B cell (primary cell): ENCODE measurements at regions not wholly inside any gene's neighbourhood (a gene's known extent, or its start where the extent isn't known, plus 50 kb on each side); places are given as distances from the start of the nearest gene placed in this dataset.

Experiments used
- ATAC-seq: fragments of 200-7000 bp; cut with Tn5 transposase; one replicate; pipeline ENCODE4 v1.10.0; 2021; ENCODE audit warnings: low read depth, mild to moderate bottlenecking, moderate number of reproducible peaks, moderate library complexity
- CTCF ChIA-PET: fragments of 350-600 bp; sonication (Branson Sonifier 250); formaldehyde crosslinking; loops from one replicate; lab custom pipeline; 2021; ENCODE audit warnings: antibody characterized with exemption, inconsistent platforms; lab: Charles Lee
- POLR2A ChIA-PET: fragments of 350-600 bp; sonication (Branson Sonifier 250); formaldehyde crosslinking; loops from one replicate; lab custom pipeline; 2021; ENCODE audit warnings: antibody characterized with exemption; lab: Charles Lee
- DNase-seq: peaks from one replicate; pipeline ENCODE4 v3.0.0; 2013
- H2AFZ ChIP-seq: 2 replicates; pipeline ENCODE4 v1.6.1; 2012; ENCODE audit warnings: mild to moderate bottlenecking, low read depth, low read length; ENCODE audit not compliant: insufficient read depth, poor library complexity, severe bottlenecking
- H3K27ac ChIP-seq, 2 donors: 1 replicate in 1 of 2; 2 replicates in 1 of 2; pipeline ENCODE4 v1.5.1; 2012 to 2013; ENCODE audit warnings: low read length in 2 of 2, mild to moderate bottlenecking in 2 of 2, moderate library complexity in 1 of 2
- H3K27me3 ChIP-seq, 4 experiments: fragments of 200-600 bp in 1 of 4; sonication (generic) in 1 of 4; replicated peaks in 1 of 4; 1 replicate in 2 of 4; 2 replicates in 2 of 4; pipeline versions ENCODE4 v1.6.1 to v1.7.0; 2013 to 2016; ENCODE audit warnings: low read length in 3 of 4, mild to moderate bottlenecking in 2 of 4, mixed read lengths in 1 of 4, moderate library complexity in 1 of 4; ENCODE audit not compliant: insufficient read depth in 4 of 4, control insufficient read depth in 3 of 4; ENCODE audit errors: control extremely low read depth in 1 of 4
- H3K36me3 ChIP-seq, 2 experiments: replicated peaks in 1 of 2; 1 replicate in 1 of 2; 2 replicates in 1 of 2; pipeline versions ENCODE4 v1.6.1 to v1.7.1; 2013; ENCODE audit warnings: low read length in 1 of 2; ENCODE audit not compliant: insufficient read depth in 2 of 2, control insufficient read depth in 1 of 2; ENCODE audit errors: control extremely low read depth in 1 of 2, extremely low read depth in 1 of 2
- H3K4me1 ChIP-seq, 2 donors: fragments of 200-600 bp in 1 of 2; sonication (generic) in 1 of 2; 1 replicate in 1 of 2; 2 replicates in 1 of 2; pipeline versions ENCODE4 v1.5.1 to v1.6.1; 2013 to 2017; ENCODE audit warnings: low read length in 2 of 2; ENCODE audit not compliant: control insufficient read depth in 2 of 2, insufficient read depth in 2 of 2
- H3K4me2 ChIP-seq: replicated peaks from 2 replicates; pipeline ENCODE3; 2012; ENCODE audit warnings: mild to moderate bottlenecking, low read depth, low read length; ENCODE audit not compliant: poor library complexity, severe bottlenecking
- H3K4me3 ChIP-seq, 5 experiments: fragments of 200-600 bp in 1 of 5; sonication (generic) in 1 of 5; 1 replicate in 3 of 5; 2 replicates in 2 of 5; pipeline versions ENCODE4 v1.5.1 to v1.7.0; 2011 to 2016; ENCODE audit warnings: low read length in 4 of 5, mild to moderate bottlenecking in 4 of 5, low read depth in 2 of 5, control low read depth in 1 of 5, moderate library complexity in 1 of 5; ENCODE audit not compliant: insufficient read depth in 1 of 5; ENCODE audit errors: control extremely low read depth in 1 of 5, extremely low read depth in 1 of 5
- H3K79me2 ChIP-seq: fragments of 200-600 bp; sonication (generic); one replicate; pipeline ENCODE4 v1.6.0; 2016; ENCODE audit warnings: low read length; ENCODE audit not compliant: control insufficient read depth, insufficient read depth
- H3K9ac ChIP-seq: fragments of 200-600 bp; sonication (generic); 2 replicates; pipeline ENCODE4 v1.6.1; 2017; ENCODE audit warnings: mild to moderate bottlenecking, low read length, moderate library complexity
- H3K9me3 ChIP-seq, 3 donors: one replicate each; pipeline versions ENCODE4 v1.6.1 to v1.7.1; 2013; ENCODE audit warnings: low read length in 2 of 3; ENCODE audit not compliant: control insufficient read depth in 2 of 3, insufficient read depth in 1 of 3; ENCODE audit errors: control extremely low read depth in 1 of 3
- H4K20me1 ChIP-seq: 2 replicates; pipeline ENCODE4 v1.6.0; 2012; ENCODE audit warnings: mild to moderate bottlenecking, low read length; ENCODE audit not compliant: insufficient read depth, control insufficient read depth, poor library complexity, severe bottlenecking
- H3K27ac Mint-ChIP-seq: one replicate; pipeline ENCODE4 v1.8.0; 2021; ENCODE audit warnings: mixed read lengths
- H3K27me3 Mint-ChIP-seq: one replicate; pipeline ENCODE4 v1.8.0; 2021; ENCODE audit warnings: mixed read lengths
- H3K4me1 Mint-ChIP-seq: one replicate; pipeline ENCODE4 v1.8.0; 2021; ENCODE audit warnings: mixed read lengths
- H3K4me3 Mint-ChIP-seq: one replicate; pipeline ENCODE4 v1.8.0; 2021; ENCODE audit warnings: mixed read lengths
- H3K9me3 Mint-ChIP-seq: one replicate; pipeline ENCODE4 v1.8.0; 2022; ENCODE audit warnings: mixed read lengths; ENCODE audit not compliant: insufficient read depth
- CTCF ChIP-seq: fragments of 200-600 bp; IDR thresholded peaks from one replicate; pipeline ENCODE4 v1.8.0; 2022; ENCODE audit warnings: antibody characterized with exemption, mild to moderate bottlenecking
- EZH2 ChIP-seq: IDR thresholded peaks from 2 replicates; pipeline ENCODE4 v1.6.1; 2012; ENCODE audit warnings: borderline replicate concordance, low read depth, mild to moderate bottlenecking, moderate library complexity, low read length; ENCODE audit not compliant: insufficient read depth, poor library complexity, severe bottlenecking
- WGBS: methylation state at CpG from one replicate; pipeline ENCODE4 v1.1.5; 2013; ENCODE audit warnings: missing lambda C conversion rate; ENCODE audit not compliant: insufficient coverage; 5-methylcytosine and 5-hydroxymethylcytosine counted together
- intact Hi-C: fragments of 100-400 bp; cut with micrococcal nuclease; formaldehyde crosslinking; loops from one replicate; pipeline ENCODE4 v1.10.0; 2022

GRCh38 chr18:14912967-14913366, 165.0 kb downstream of the ANKRD30B start:
- ChIA-PET POLR2A (no interaction called here), CTCF (no interaction called here)
- H2AFZ ChIP-seq, result no peak overlapping the region
- H3K27ac Mint-ChIP-seq, result no peak overlapping the region
- H3K4me3 ChIP-seq, result no peak overlapping the region
- no peaks in the 10 kb centered on the region for H3K27me3 ChIP-seq
- intact Hi-C loops, result no loop called here
- no peak overlapping the region for H3K4me2 ChIP-seq
- DNase-seq (no peak), ATAC-seq (no peak)
- no peak for TF ChIP-seq CTCF
- TF ChIP-seq EZH2, result no peak
- no peaks in the 10 kb centered on the region for H3K36me3 ChIP-seq
- H3K27ac ChIP-seq, result no peak overlapping the region
- no peaks in the 10 kb centered on the region for H4K20me1 ChIP-seq
- no CpG with 5 or more reads among the region's 1 CpG for WGBS
- H3K9me3 ChIP-seq, result peaks cover 0 to 20% (median 2%) of the 10 kb centered on the region in 3 donors
- no peak overlapping the region for H3K4me3 Mint-ChIP-seq
- H3K9me3 Mint-ChIP-seq, result peaks cover 7% of the 10 kb centered on the region
- H3K9ac ChIP-seq, result no peak overlapping the region
- H3K79me2 ChIP-seq, result no peaks in the 10 kb centered on the region
- no peaks in the 10 kb centered on the region for H3K27me3 Mint-ChIP-seq
- no peaks in the 10 kb centered on the region for H3K4me1 Mint-ChIP-seq
- H3K4me1 ChIP-seq, result no peaks in the 10 kb centered on the region

- Histone ChIP-seq H3K36me3 (no peaks in the 10 kb centered on the region), H3K79me2 (no peaks in the 10 kb centered on the region), H3K4me3 (no peak overlapping the region), H3K27ac (no peak overlapping the region), H3K4me1 (no peaks in the 10 kb centered on the region), H4K20me1 (no peaks in the 10 kb centered on the region), H3K9ac (no peak overlapping the region), H3K4me2 (no peak overlapping the region), H2AFZ (no peak overlapping the region), H3K27me3 (no peaks in the 10 kb centered on the region), H3K9me3 (peaks cover 0 to 12% (median 2%) of the 10 kb centered on the region in 3 donors)
- Mint-ChIP-seq H3K4me1 (no peaks in the 10 kb centered on the region), H3K27ac (no peak overlapping the region), H3K9me3 (peaks cover 3% of the 10 kb centered on the region), H3K27me3 (no peaks in the 10 kb centered on the region), H3K4me3 (no peak overlapping the region)
- CTCF ChIA-PET, result no interaction called here
- ATAC-seq (no peak), DNase-seq (no peak)
- intact Hi-C loops, result no loop called here
- TF ChIP-seq CTCF (no peak), EZH2 (no peak)
- POLR2A ChIA-PET, result no interaction called here
Observed at GRCh38 chr18:14914121-14914520, 166.1 kb downstream of the ANKRD30B start.
